PC-3 (cell line): ENCODE measurements at regions not wholly inside any gene's neighbourhood (a gene's known extent, or its start where the extent isn't known, plus 50 kb on each side); places are given as distances from the start of the nearest gene placed in this dataset.

ENCODE experiments used
- ATAC-seq: fragments of 200-7000 bp; cut with Tn5 transposase; 2 replicates; pipeline ENCODE4 v1.9.1; 2020; ENCODE audit warnings: mild to moderate bottlenecking, moderate library complexity
- BruUV-seq: library from RNA; stranded (reverse); fragments of 400-500 nt; replicated peaks from 2 replicates; lab custom pipeline; 2021; lab: Mats Ljungman, UMichigan
- CTCF ChIA-PET: fragments of 300-600 bp; sonication (Branson Sonifier 250); formaldehyde crosslinking; loops from one replicate; lab custom pipeline; 2022; ENCODE audit warnings: antibody characterized with exemption; lab: Charles Lee
- POLR2A ChIA-PET: fragments of 300-600 bp; sonication (Branson Sonifier 250); formaldehyde crosslinking; loops from one replicate; lab custom pipeline; 2022; ENCODE audit warnings: antibody characterized with exemption; ENCODE audit not compliant: unreplicated experiment; lab: Charles Lee
- DNase-seq: peaks from one replicate; pipeline ENCODE4 v3.0.0-alpha.2; 2015
- H2AFZ ChIP-seq: fragments of 300-600 bp; sonication (generic); 2 replicates; pipeline ENCODE4 v1.6.0; 2016; ENCODE audit warnings: antibody characterized with exemption, low read length
- H3F3A ChIP-seq: fragments of 300-600 bp; sonication (generic); one replicate; pipeline ENCODE4 v1.6.0; 2017; ENCODE audit warnings: antibody characterized with exemption, low read length, control low read depth, mild to moderate bottlenecking; ENCODE audit not compliant: unreplicated experiment
- H3K27ac ChIP-seq: fragments of 300-600 bp; sonication (generic); 2 replicates; pipeline ENCODE4 v1.5.1; 2016; ENCODE audit warnings: mild to moderate bottlenecking, low read length
- H3K27me3 ChIP-seq: fragments of 300-600 bp; sonication (generic); 2 replicates; pipeline ENCODE4 v1.6.1; 2016; ENCODE audit warnings: low read length, mixed read lengths
- H3K36me3 ChIP-seq: fragments of 300-600 bp; sonication (generic); 2 replicates; pipeline ENCODE4 v1.6.1; 2016; ENCODE audit warnings: low read depth, mixed run types, low read length, mixed read lengths
- H3K4me1 ChIP-seq: fragments of 300-600 bp; sonication (generic); 2 replicates; pipeline ENCODE4 v1.5.1; 2016; ENCODE audit warnings: low read length; ENCODE audit not compliant: insufficient read depth
- H3K4me2 ChIP-seq: fragments of 300-600 bp; sonication (generic); 2 replicates; pipeline ENCODE4 v1.6.0; 2016; ENCODE audit warnings: low read length
- H3K4me3 ChIP-seq: fragments of 300-600 bp; sonication (generic); 2 replicates; pipeline ENCODE4 v1.5.1; 2016; ENCODE audit warnings: mild to moderate bottlenecking, low read length, mixed read lengths
- H3K79me2 ChIP-seq: fragments of 300-600 bp; sonication (generic); 2 replicates; pipeline ENCODE4 v1.6.1; 2017; ENCODE audit warnings: low read length, mixed read lengths
- H3K9ac ChIP-seq: fragments of 300-600 bp; sonication (generic); 2 replicates; pipeline ENCODE4 v1.6.0; 2016; ENCODE audit warnings: mild to moderate bottlenecking, low read length
- H3K9me2 ChIP-seq: fragments of 300-600 bp; sonication (generic); replicated peaks from 2 replicates; pipeline ENCODE4 v1.6.1; 2016; ENCODE audit warnings: mixed run types, low read length, mixed read lengths
- H3K9me3 ChIP-seq: fragments of 300-600 bp; sonication (generic); 2 replicates; pipeline ENCODE4 v1.6.1; 2016; ENCODE audit warnings: low read length, mixed read lengths
- H4K20me1 ChIP-seq: fragments of 300-600 bp; sonication (generic); 2 replicates; pipeline ENCODE4 v1.6.1; 2016; ENCODE audit warnings: low read length, mixed read lengths
- CTCF ChIP-seq: fragments of 300-600 bp; sonication (generic); conservative IDR thresholded peaks from 2 replicates; pipeline ENCODE4 v1.5.1; 2017; ENCODE audit warnings: antibody characterized with exemption, low read depth, mild to moderate bottlenecking, low read length
- EZH2 ChIP-seq: fragments of 300-600 bp; sonication (generic); IDR thresholded peaks from one replicate; pipeline ENCODE4 v1.6.1; 2017; ENCODE audit warnings: antibody characterized with exemption, mild to moderate bottlenecking, low read length; ENCODE audit not compliant: unreplicated experiment
- EZH2phosphoT487 ChIP-seq: fragments of 300-600 bp; sonication (generic); IDR thresholded peaks from 2 replicates; pipeline ENCODE4 v1.6.1; 2018; ENCODE audit warnings: mild to moderate bottlenecking, antibody characterized with exemption, low read length, borderline replicate concordance
- intact Hi-C: fragments of 100-400 bp; cut with micrococcal nuclease; formaldehyde crosslinking; loops from 2 replicates; pipeline ENCODE4 v1.9.0; 2023

DNA sequence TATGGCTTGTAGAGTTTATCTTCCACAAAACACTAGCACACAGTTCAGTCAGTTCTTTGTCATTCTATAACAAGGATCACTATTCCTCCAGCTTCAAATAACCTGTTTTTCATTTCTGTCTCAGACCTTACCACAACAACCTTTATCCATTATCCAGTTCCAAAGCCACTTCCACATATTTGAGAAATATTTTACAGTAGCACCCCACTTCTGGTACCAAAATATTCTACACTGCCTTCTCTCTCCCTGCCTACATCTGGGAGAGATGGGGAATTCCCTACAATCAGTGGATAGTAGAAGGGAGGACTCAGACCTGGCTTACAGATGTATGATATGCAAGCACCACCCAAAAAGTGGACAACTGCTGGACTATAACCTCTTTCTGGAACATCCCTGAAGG is 651.4 kb downstream of the ADGRL2 start:
- H3K4me3 ChIP-seq = no peak overlapping the region
- H3F3A ChIP-seq = no peaks in the 10 kb centered on the region
- no peaks in the 10 kb centered on the region for H3K4me1 ChIP-seq
- DNase-seq (no peak), ATAC-seq (no peak)
- no TSS peak for BruUV-seq
- ChIA-PET POLR2A (no interaction called here), CTCF (no interaction called here)
- no peaks in the 10 kb centered on the region for H4K20me1 ChIP-seq
- H3K36me3 ChIP-seq = no peaks in the 10 kb centered on the region
- no peak overlapping the region for H3K4me2 ChIP-seq
- no peaks in the 10 kb centered on the region for H3K79me2 ChIP-seq
- no peak overlapping the region for H3K27ac ChIP-seq
- intact Hi-C loops = no loop called here
- H2AFZ ChIP-seq = no peak overlapping the region
- TF ChIP-seq EZH2phosphoT487 (no peak), CTCF (no peak), EZH2 (no peak)
- no peaks in the 10 kb centered on the region for H3K27me3 ChIP-seq
- H3K9me3 ChIP-seq = peaks cover 10% of the 10 kb centered on the region; the same call in 1 of the 2 replicates
- H3K9me2 ChIP-seq = no peaks in the 10 kb centered on the region
- H3K9ac ChIP-seq = no peak overlapping the region

DNA sequence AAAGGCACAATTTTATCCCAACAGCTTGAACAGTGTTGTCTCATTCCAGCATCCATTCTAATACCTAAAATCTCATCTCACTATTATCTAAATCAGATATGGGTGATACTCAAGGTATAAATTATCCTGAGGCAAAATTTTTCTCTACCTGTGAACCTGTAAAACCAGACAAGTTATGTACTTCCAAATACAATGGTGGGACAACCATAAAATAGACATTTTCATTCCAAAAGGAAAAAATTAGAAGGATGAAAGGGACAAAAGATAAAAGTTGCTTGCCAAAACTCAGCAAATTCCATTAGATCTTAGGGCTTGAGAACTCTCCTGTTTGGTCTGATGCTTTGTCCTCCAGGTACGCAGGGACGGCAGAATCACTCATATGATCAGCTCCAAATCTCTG is 650.5 kb downstream of the ADGRL2 start:
- ChIA-PET CTCF (no interaction called here), POLR2A (no interaction called here)
- Histone ChIP-seq H3K4me1 (no peaks in the 10 kb centered on the region), H2AFZ (no peak overlapping the region), H3K9ac (no peak overlapping the region), H3K27me3 (no peaks in the 10 kb centered on the region), H3K9me2 (no peaks in the 10 kb centered on the region), H3K27ac (no peak overlapping the region), H3F3A (no peaks in the 10 kb centered on the region), H3K79me2 (no peaks in the 10 kb centered on the region), H4K20me1 (no peaks in the 10 kb centered on the region), H3K4me3 (no peak overlapping the region), H3K9me3 (peaks cover 10% of the 10 kb centered on the region; the same call in 1 of the 2 replicates), H3K36me3 (no peaks in the 10 kb centered on the region), H3K4me2 (no peak overlapping the region)
- intact Hi-C loops = no loop called here
- TF ChIP-seq EZH2phosphoT487 (no peak), CTCF (no peak), EZH2 (no peak)
- ATAC-seq (no peak), DNase-seq (no peak)
- no TSS peak for BruUV-seq

DNA sequence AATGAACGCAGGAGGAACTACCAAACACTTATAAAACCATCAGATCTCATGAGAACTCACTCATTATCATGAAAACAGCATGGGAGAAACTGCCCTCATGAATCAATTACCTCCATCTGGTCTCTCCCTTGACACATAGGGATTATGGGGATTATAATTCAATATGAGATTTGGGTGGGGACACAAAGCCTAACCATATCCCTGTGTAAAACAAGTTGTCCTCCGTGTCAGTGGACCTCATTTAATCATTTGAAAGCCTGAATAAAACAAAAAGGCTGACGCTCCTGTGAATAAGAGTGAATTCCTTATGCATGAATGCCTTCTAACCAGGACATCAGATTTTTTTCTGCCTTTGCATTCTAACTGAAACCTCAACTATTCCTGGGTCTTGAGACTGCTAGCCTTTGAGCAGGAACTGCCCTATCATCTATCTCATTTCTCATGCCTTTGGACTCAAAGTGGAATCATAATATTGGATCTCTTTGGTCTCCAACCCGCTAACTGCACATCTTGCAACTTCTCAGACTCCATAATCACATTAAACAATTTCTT is 648.8 kb downstream of the ADGRL2 start:
- Histone ChIP-seq H3K36me3 (no peaks in the 10 kb centered on the region), H3K4me2 (no peak overlapping the region), H3K9me3 (peaks cover 10% of the 10 kb centered on the region; the same call in 1 of the 2 replicates), H3K27me3 (no peaks in the 10 kb centered on the region), H3K9me2 (no peaks in the 10 kb centered on the region), H3K9ac (no peak overlapping the region), H3F3A (no peaks in the 10 kb centered on the region), H3K27ac (no peak overlapping the region), H4K20me1 (no peaks in the 10 kb centered on the region), H3K4me3 (no peak overlapping the region), H3K79me2 (no peaks in the 10 kb centered on the region), H2AFZ (no peak overlapping the region), H3K4me1 (no peaks in the 10 kb centered on the region)
- POLR2A ChIA-PET = no interaction called here
- TF ChIP-seq CTCF (no peak), EZH2phosphoT487 (no peak), EZH2 (no peak)
- CTCF ChIA-PET = no interaction called here
- DNase-seq = no peak
- ATAC-seq = no peak
- no TSS peak for BruUV-seq
- intact Hi-C loops = no loop called here
